SK-N-MC (cell line): ENCODE measurements at regions not wholly inside any gene's neighbourhood (a gene's known extent, or its start where the extent isn't known, plus 50 kb on each side); places are given as distances from the start of the nearest gene placed in this dataset.

Experiments used
- DNase-seq: peaks from one replicate; pipeline ENCODE4 v3.0.0-alpha.2; 2011; ENCODE audit warnings: low read depth, low spot score
- H3K27ac ChIP-seq: fragments of 200-600 bp; sonication (generic); 2 replicates; pipeline ENCODE4 v1.5.1; 2016; ENCODE audit warnings: mixed run types
- H3K36me3 ChIP-seq: fragments of 200-600 bp; sonication (generic); 2 replicates; pipeline ENCODE4 v1.6.1; 2017; ENCODE audit warnings: antibody characterized with exemption, low read length, mixed read lengths; ENCODE audit not compliant: insufficient read depth
- H3K4me3 ChIP-seq: fragments of 200-600 bp; sonication (generic); 2 replicates; pipeline ENCODE4 v1.5.1; 2016
- H3K9ac ChIP-seq: fragments of 200-600 bp; sonication (generic); 2 replicates; pipeline ENCODE4 v1.8.0; 2017; ENCODE audit warnings: mixed run types, mixed read lengths; ENCODE audit not compliant: insufficient read length
- H3K9me3 ChIP-seq: fragments of 200-600 bp; sonication (generic); 2 replicates; pipeline ENCODE4 v1.6.1; 2017; ENCODE audit warnings: low read depth, mild to moderate bottlenecking, antibody characterized with exemption, low read length, moderate library complexity, mixed read lengths
- EZH2 ChIP-seq: fragments of 200-600 bp; sonication (generic); IDR thresholded peaks from one replicate; pipeline ENCODE4 v1.6.1; 2017; ENCODE audit warnings: antibody characterized with exemption
- FOXP2 ChIP-seq: optimal IDR thresholded peaks from 2 replicates; pipeline ENCODE3; 2011; ENCODE audit warnings: mild to moderate bottlenecking, moderate library complexity; ENCODE audit not compliant: insufficient read depth; ENCODE audit errors: extremely low read length, control extremely low read depth
- POLR2AphosphoS5 ChIP-seq: IDR thresholded peaks from 2 replicates; pipeline ENCODE4 v1.6.1; 2012; ENCODE audit warnings: mild to moderate bottlenecking, low read depth, low read length, borderline replicate concordance

DNA sequence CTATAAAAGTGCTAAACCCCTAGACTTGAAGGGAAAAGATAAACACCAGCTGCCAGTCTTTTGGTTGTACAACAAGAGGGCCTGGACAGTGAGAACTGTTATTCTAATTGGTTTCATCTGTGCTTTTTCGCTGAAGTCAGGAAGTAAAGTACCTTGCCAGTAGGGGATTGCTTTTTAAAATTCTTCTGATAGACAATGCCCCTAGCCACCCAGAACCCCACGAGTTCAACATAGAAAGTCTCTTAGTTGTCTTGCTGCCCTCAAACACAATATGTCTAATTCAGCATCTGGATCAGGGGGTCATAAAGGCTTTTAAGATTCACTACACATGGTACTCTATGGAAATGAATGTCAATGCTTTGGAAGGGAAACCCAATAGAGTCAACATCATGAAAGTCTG is 289.2 kb downstream of the TBX15 start:
- Histone ChIP-seq H3K36me3 (no peaks in the 10 kb centered on the region), H3K9ac (no peak overlapping the region), H3K9me3 (no peaks in the 10 kb centered on the region), H3K4me3 (no peak overlapping the region), H3K27ac (no peak overlapping the region)
- TF ChIP-seq POLR2AphosphoS5 (no peak), EZH2 (no peak), FOXP2 (no peak)
- no peak for DNase-seq

DNA sequence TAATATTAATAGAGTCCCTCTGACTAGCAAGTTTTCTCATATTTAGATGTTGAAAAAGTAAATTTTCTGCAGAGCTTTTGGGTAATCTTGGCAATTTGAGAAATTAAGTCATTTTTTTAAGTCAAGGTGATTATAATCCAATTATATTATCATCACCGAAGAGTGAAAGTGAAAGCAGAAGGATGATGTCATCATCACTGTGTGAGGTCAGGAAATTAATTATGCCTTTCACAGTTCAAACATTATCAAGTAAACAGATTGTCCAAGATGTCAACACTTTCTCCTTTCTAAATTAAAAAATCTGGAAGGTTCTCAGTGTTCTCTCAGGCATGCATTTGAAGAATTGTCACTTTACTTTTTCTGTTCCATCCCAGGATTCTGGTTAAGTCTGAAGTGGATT is 296.0 kb downstream of the TBX15 start:
- no peaks in the 10 kb centered on the region for H3K36me3 ChIP-seq
- H3K4me3 ChIP-seq: no peak overlapping the region
- no peak for DNase-seq
- no peak overlapping the region for H3K27ac ChIP-seq
- H3K9me3 ChIP-seq: no peaks in the 10 kb centered on the region
- TF ChIP-seq FOXP2: no peak
- no peak for TF ChIP-seq EZH2
- no peak for TF ChIP-seq POLR2AphosphoS5
- no peak overlapping the region for H3K9ac ChIP-seq

DNA sequence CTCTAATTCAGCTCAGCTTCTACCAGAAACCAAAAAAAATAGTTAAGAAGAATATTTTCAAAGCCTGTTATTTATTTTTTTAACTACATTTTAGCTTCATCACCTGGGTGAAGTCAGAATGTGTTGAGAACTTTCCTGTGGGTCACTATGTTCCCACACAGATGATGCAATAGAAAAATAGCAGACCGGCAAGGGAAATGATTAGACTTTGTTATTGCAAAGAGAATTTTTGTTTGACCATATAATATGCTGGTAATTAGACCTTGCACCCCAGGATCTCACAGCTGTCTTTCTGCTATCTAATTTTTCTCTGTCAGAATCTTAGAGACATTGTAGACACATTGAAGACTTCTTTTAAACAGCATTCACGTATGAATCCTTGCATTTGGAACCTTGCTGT is 299.3 kb downstream of the TBX15 start:
- H3K27ac ChIP-seq: no peak overlapping the region

DNA sequence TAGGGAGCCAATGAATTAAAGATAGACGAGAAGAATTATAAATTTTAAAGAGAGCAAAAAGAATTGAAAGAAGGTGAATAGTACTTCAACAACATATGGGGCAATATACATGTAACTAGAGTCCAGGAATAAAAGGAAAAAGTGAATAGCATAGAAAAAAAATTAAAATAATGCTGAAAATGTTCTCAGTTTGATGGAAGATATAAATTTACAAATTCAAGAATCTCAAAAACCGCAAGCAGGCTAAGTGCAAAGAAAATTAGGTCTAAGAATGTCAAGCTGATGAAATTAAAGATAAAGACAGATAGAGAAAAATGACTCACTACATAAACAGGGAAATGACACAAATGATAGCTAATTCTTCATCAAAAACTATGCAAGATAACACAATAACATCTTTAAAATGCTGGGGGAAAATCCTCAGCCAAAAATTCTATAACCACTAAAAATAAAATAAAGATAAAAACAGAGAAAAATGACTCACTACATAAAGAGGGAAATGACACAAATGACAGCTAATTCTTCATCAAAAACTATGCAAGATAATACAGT is 326.3 kb downstream of the TBX15 start:
- DNase-seq: no peak
- no peak overlapping the region for H3K27ac ChIP-seq

More for the DNA sequence above, 299.3 kb downstream of the TBX15 start:
- no peaks in the 10 kb centered on the region for H3K9me3 ChIP-seq
- no peaks in the 10 kb centered on the region for H3K36me3 ChIP-seq
- H3K9ac ChIP-seq: no peak overlapping the region
- TF ChIP-seq POLR2AphosphoS5: no peak
- no peak for TF ChIP-seq EZH2
- TF ChIP-seq FOXP2: no peak
- no peak overlapping the region for H3K4me3 ChIP-seq
- DNase-seq: no peak

DNA sequence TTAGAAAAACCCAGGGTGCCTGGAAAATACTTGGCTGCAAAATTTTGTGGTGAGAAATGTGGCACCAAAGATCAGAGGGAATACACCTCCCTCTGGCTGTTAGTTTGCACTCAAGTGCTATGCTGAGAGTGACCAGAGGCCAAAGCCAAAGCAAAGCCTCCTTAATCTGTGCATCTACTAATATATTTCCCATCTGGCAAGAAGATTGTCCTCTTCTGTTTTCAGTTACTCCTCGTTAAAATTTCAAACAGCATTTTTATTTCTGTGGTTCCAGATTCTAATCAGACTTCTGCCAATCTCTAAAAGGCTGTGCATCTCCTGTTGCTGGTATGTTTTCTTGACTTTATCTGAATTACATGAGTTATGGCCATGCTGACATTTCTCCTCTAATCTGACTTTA is 327.4 kb downstream of the TBX15 start:
- no peaks in the 10 kb centered on the region for H3K36me3 ChIP-seq
- TF ChIP-seq POLR2AphosphoS5 (no peak), EZH2 (no peak), FOXP2 (no peak)
- H3K9me3 ChIP-seq: no peaks in the 10 kb centered on the region
- no peak overlapping the region for H3K4me3 ChIP-seq
- no peak for DNase-seq
- H3K9ac ChIP-seq: no peak overlapping the region
- no peak overlapping the region for H3K27ac ChIP-seq

More for the DNA sequence above, 326.3 kb downstream of the TBX15 start:
- no peak overlapping the region for H3K9ac ChIP-seq
- TF ChIP-seq EZH2 (no peak), FOXP2 (no peak), POLR2AphosphoS5 (no peak)
- no peak overlapping the region for H3K4me3 ChIP-seq
- no peaks in the 10 kb centered on the region for H3K9me3 ChIP-seq
- no peaks in the 10 kb centered on the region for H3K36me3 ChIP-seq

DNA sequence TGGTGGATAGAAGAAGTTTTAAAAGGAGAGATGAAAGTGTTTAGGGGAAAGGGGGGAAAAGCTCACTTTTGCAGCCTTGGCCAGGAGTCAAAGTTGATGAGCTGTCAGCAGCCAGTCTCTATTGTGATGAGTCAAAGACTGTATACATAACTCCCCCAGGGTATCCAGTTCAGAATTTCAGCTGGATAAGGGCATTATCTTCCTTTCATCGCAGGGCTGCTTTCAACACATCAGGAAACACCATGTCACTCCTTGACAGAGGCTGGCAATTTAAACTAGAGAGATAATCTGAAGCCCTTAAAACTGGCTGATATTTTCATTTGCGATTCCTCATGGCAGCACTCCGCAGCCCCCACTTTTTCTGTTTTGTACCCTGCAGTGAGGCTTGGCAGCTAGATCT is 328.5 kb downstream of the TBX15 start:
- TF ChIP-seq POLR2AphosphoS5: no peak
- TF ChIP-seq EZH2: no peak
- TF ChIP-seq FOXP2: no peak
- H3K4me3 ChIP-seq: no peak overlapping the region
- DNase-seq: no peak

DNA sequence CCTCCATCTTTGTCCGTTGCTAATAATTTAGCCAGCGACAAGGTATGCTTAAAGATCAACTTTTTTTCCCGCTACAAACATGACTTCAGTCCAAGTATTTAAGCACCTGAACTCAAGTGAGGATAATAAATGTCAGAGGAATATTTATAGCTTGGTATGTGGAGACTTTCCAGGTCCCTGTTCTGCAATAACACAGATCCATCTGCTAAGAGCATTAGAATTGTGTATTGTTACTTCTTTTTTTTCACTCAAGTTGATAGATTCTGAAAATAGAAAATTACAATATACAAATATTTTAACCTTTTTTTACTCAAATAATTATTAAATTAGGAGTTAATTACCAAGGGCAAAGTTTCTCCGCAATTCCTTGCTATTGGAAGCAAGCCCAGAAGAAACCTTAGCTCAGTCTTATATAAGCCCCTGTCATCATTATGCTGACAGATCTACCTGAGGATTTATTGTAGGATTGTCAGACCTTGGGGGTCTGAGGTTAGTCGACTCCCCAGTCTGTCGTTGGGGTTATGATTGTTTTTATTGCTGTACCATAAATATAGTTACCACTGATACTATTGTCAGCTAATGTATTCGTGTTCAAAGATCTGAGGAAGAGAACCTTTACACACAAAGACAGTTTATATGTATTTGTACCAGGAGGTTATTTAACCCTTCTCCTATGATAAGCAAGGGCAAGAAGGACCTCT is 337.9 kb downstream of the TBX15 start:
- H3K9me3 ChIP-seq: no peaks in the 10 kb centered on the region
- H3K27ac ChIP-seq: no peak overlapping the region
- no peak overlapping the region for H3K9ac ChIP-seq
- no peak for DNase-seq
- H3K4me3 ChIP-seq: no peak overlapping the region
- H3K36me3 ChIP-seq: no peaks in the 10 kb centered on the region
- TF ChIP-seq EZH2: no peak
- no peak for TF ChIP-seq FOXP2
- no peak for TF ChIP-seq POLR2AphosphoS5

More for the DNA sequence above, 328.5 kb downstream of the TBX15 start:
- H3K9me3 ChIP-seq: no peaks in the 10 kb centered on the region
- no peaks in the 10 kb centered on the region for H3K36me3 ChIP-seq
- no peak overlapping the region for H3K27ac ChIP-seq
- H3K9ac ChIP-seq: no peak overlapping the region

DNA sequence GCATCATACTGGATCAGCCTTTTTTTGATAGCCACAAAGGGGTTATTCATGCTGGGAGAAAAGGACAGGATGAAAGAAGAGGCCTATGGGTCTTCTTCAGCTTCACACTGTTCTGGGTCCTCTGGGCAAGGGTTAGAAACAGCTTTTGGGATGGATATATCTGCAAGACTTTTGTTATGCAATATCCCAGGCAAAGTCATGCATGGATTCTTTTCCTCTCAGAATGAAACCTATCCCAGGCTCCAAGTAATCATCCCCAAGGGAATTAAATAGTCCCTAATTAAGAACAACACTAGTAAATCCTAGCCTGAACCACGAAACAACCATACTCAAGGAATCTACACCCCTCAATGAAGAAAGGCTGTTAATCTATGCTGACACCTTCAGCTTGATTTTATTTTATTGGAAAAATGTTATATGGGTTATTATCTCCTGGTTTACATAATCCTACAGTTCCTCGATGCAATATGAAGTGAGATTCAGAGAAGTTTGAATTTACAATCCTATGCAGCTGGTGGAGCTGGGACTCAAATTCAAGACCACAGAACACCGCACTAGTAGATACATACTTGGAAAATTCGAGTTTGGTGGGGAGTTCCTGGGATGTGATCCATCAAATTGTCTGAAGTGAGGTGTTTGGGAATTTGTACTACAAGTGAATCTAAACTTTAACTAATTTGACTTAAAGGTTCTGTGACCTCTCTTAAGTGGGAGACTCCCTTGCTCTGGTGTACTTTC is 338.6 kb downstream of the TBX15 start:
- Histone ChIP-seq H3K36me3 (no peaks in the 10 kb centered on the region), H3K9ac (no peak overlapping the region), H3K9me3 (no peaks in the 10 kb centered on the region), H3K4me3 (no peak overlapping the region), H3K27ac (no peak overlapping the region)
- no peak for DNase-seq
- TF ChIP-seq POLR2AphosphoS5 (no peak), FOXP2 (no peak), EZH2 (no peak)
